Occipital lobe (tissue), 1 donor: ENCODE measurements at regions not wholly inside any gene's neighbourhood (a gene's known extent, or its start where the extent isn't known, plus 50 kb on each side); places are given as distances from the start of the nearest gene placed in this dataset.
"Not testable (repeated sequence)": the region's sequence is repeated elsewhere in the genome, so short reads cannot be mapped to it uniquely, and the experiment has no call there.

ENCODE experiments used
- DNase-seq: peaks from one replicate; lab custom pipeline; 2025; lab: John Stamatoyannopoulos, UW

GRCh38 chr1:18561967-18562366 lies 68.7 kb upstream of the PAX7 start:
- no peak for DNase-seq

- no peak for DNase-seq
These were observed 66.0 kb upstream of the PAX7 start for GRCh38 chr1:18564676-18565075.

- no peak for DNase-seq
These were observed 65.3 kb upstream of the PAX7 start for GRCh38 chr1:18565321-18565720.

GRCh38 chr1:18568489-18568888 lies 62.2 kb upstream of the PAX7 start:
- no peak for DNase-seq

- no peak for DNase-seq
These were observed 61.4 kb upstream of the PAX7 start for GRCh38 chr1:18569251-18569650.

GRCh38 chr1:18569811-18570545 lies 60.7 kb upstream of the PAX7 start:
- no peak for DNase-seq

GRCh38 chr1:18571275-18571674 lies 59.4 kb upstream of the PAX7 start:
- DNase-seq = no peak

- no peak for DNase-seq
These were observed 58.4 kb upstream of the PAX7 start for GRCh38 chr1:18572022-18572880.

GRCh38 chr1:18573170-18573569 lies 57.5 kb upstream of the PAX7 start:
- no peak for DNase-seq

- no peak for DNase-seq
These were observed 55.9 kb upstream of the PAX7 start for GRCh38 chr1:18574754-18575153.

GRCh38 chr1:18575620-18576019 lies 55.0 kb upstream of the PAX7 start:
- no peak for DNase-seq

GRCh38 chr1:18578271-18578670 lies 52.4 kb upstream of the PAX7 start:
- DNase-seq = no peak

- not testable (repeated sequence) for DNase-seq
These were observed 51.4 kb upstream of the PAX7 start for GRCh38 chr1:18579267-18579666.

GRCh38 chr1:18580047-18580446 lies 50.6 kb upstream of the PAX7 start:
- no peak for DNase-seq

GRCh38 chr1:18580691-18581419 lies 49.8 kb upstream of the PAX7 start:
- no peak for DNase-seq
